HAP-1 (cell line): ENCODE measurements at regions not wholly inside any gene's neighbourhood (a gene's known extent, or its start where the extent isn't known, plus 50 kb on each side); places are given as distances from the start of the nearest gene placed in this dataset.
"Not testable (repeated sequence)": the region's sequence is repeated elsewhere in the genome, so short reads cannot be mapped to it uniquely, and the experiment has no call there.

Source experiments
- DNase-seq, 2 experiments: peaks; one replicate each; pipeline ENCODE4 v3.0.0-alpha.2; 2016 to 2020; ENCODE audit warnings: low spot score in 2 of 2
- H3K27me3 ChIP-seq: fragments of 250-450 bp; sonication (Bioruptor Pico); 2 replicates; pipeline ENCODE4 v1.5.1; 2020; ENCODE audit warnings: low read depth, mild to moderate bottlenecking, moderate library complexity
- H3K36me3 ChIP-seq: fragments of 250-450 bp; sonication (Bioruptor Pico); replicated peaks from 2 replicates; pipeline ENCODE4 v1.5.1; 2020; ENCODE audit warnings: mild to moderate bottlenecking
- H3K4me1 ChIP-seq: fragments of 250-450 bp; sonication (Bioruptor Pico); 2 replicates; pipeline ENCODE4 v1.5.1; 2020; ENCODE audit warnings: mild to moderate bottlenecking
- H3K4me3 ChIP-seq: fragments of 250-450 bp; sonication (Bioruptor Pico); 2 replicates; pipeline ENCODE4 v1.5.1; 2020; ENCODE audit warnings: mild to moderate bottlenecking, moderate library complexity
- H3K9me3 ChIP-seq: fragments of 250-450 bp; sonication (Bioruptor Pico); 2 replicates; pipeline ENCODE4 v1.5.1; 2020; ENCODE audit warnings: mild to moderate bottlenecking, moderate library complexity
- in situ Hi-C: fragments of 300-500 bp; cut with MboI; formaldehyde crosslinking; loops from 3 replicates; pipeline ENCODE4 v1.14.3; 2020; ENCODE audit warnings: low sequenced_read_pairs, inconsistent platforms, mixed read lengths

- Histone ChIP-seq H3K4me1 (no peaks in the 10 kb centered on the region), H3K9me3 (no peaks in the 10 kb centered on the region), H3K36me3 (no peaks in the 10 kb centered on the region), H3K27me3 (no peaks in the 10 kb centered on the region), H3K4me3 (no peak overlapping the region)
- in situ Hi-C loops = no loop called here
- no peak for DNase-seq
Measured at GRCh38 chr16:62853887-62854286, 817.6 kb upstream of the CDH8 start.

GRCh38 chr16:62846399-62847057 lies 810.3 kb upstream of the CDH8 start:
- DNase-seq = no peak
- Histone ChIP-seq H3K27me3 (no peaks in the 10 kb centered on the region), H3K9me3 (no peaks in the 10 kb centered on the region), H3K36me3 (no peaks in the 10 kb centered on the region), H3K4me1 (no peaks in the 10 kb centered on the region), H3K4me3 (no peak overlapping the region)
- in situ Hi-C loops = no loop called here

- peak; percentile 15 to 70 for DNase-seq
- H3K4me1 ChIP-seq = peaks cover 20% of the 10 kb centered on the region
- H3K9me3 ChIP-seq = no peaks in the 10 kb centered on the region
- no peak overlapping the region for H3K4me3 ChIP-seq
- H3K36me3 ChIP-seq = no peaks in the 10 kb centered on the region
- in situ Hi-C loops = no loop called here
- no peaks in the 10 kb centered on the region for H3K27me3 ChIP-seq
Measured at GRCh38 chr16:62832214-62832613, 796.0 kb upstream of the CDH8 start.

GRCh38 chr16:62831235-62831850 lies 795.1 kb upstream of the CDH8 start:
- H3K36me3 ChIP-seq = no peaks in the 10 kb centered on the region
- no peak overlapping the region for H3K4me3 ChIP-seq
- H3K4me1 ChIP-seq = peaks cover 20% of the 10 kb centered on the region
- no peaks in the 10 kb centered on the region for H3K9me3 ChIP-seq
- no peaks in the 10 kb centered on the region for H3K27me3 ChIP-seq
- peak in 1 of 2 experiments; percentile 48 for DNase-seq
- in situ Hi-C loops = no loop called here

DNA sequence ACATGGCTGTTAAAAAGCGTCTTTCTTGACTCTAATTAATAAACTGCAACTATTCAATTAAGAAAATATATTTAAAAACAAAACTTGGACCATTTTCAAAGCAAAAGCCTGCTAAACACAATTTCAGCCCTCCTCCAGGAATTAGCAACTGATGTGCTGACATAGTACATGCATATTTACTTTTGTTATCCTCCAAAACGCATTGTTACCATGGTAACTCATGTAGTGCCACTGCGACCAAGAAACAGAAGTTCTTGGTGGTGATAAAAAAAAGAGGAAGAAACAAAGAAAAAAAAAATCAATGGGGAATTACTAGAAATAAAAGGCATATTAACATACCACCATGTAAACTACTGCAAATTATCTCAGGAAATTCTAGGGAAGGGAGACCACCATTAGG lies 793.4 kb upstream of the CDH8 start:
- Histone ChIP-seq H3K9me3 (no peaks in the 10 kb centered on the region), H3K4me3 (no peak overlapping the region), H3K36me3 (no peaks in the 10 kb centered on the region), H3K27me3 (no peaks in the 10 kb centered on the region), H3K4me1 (peaks cover 20% of the 10 kb centered on the region)
- peak in 1 of 2 experiments; percentile 70 for DNase-seq
- in situ Hi-C loops = no loop called here

DNA sequence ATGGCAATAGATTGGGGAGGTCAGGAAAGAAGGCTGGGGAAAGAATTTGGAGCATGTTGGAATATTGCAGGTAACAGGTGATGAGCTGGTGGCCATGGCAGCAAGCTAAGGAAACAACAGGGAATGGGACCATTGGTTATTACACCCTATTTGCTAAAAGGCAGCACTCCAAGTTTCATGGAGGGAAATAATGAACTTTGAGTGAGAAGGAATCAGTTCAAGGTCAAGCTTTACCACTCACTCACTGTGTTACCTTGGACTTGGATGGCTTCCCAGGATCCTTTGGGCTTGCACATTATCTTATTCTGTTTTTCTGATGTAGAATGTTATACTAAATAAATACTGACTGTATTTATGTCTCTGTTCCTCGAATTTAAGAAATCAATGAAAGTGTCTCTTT lies 792.8 kb upstream of the CDH8 start:
- no peaks in the 10 kb centered on the region for H3K9me3 ChIP-seq
- H3K27me3 ChIP-seq = no peaks in the 10 kb centered on the region
- H3K4me3 ChIP-seq = no peak overlapping the region
- no peak for DNase-seq
- in situ Hi-C loops = no loop called here
- H3K36me3 ChIP-seq = no peaks in the 10 kb centered on the region
- peaks cover 20% of the 10 kb centered on the region for H3K4me1 ChIP-seq

DNA sequence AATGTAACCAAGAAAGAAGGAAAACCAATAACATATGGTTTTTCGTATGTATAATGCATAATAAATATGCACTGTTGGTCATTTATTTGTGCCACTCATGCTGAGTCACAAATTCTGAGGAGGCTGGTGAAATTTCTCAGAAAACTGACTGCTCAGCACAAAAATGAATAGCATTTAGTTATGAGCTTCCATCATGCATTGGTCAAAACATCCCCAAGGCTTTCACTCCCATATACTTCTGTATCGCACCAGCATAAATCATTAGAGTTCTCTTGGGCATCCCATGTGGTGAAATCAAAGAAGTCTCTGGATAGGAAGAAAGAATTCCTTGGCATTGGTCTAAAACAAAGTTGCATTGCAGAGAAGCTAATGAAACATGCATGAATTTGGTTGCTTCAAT lies 785.6 kb upstream of the CDH8 start:
- Histone ChIP-seq H3K4me1 (no peaks in the 10 kb centered on the region), H3K9me3 (peaks cover 2% of the 10 kb centered on the region; the same call in 1 of the 2 replicates), H3K27me3 (no peaks in the 10 kb centered on the region), H3K36me3 (no peaks in the 10 kb centered on the region), H3K4me3 (no peak overlapping the region)
- DNase-seq = no peak
- in situ Hi-C loops = no loop called here

GRCh38 chr16:62816971-62817519 lies 780.8 kb upstream of the CDH8 start:
- in situ Hi-C loops = no loop called here
- H3K36me3 ChIP-seq = no peaks in the 10 kb centered on the region
- DNase-seq = no peak
- no peaks in the 10 kb centered on the region for H3K27me3 ChIP-seq
- H3K4me1 ChIP-seq = no peaks in the 10 kb centered on the region
- no peak overlapping the region for H3K4me3 ChIP-seq
- H3K9me3 ChIP-seq = peaks cover 2% of the 10 kb centered on the region; the same call in 1 of the 2 replicates

GRCh38 chr16:62814891-62815290 lies 778.7 kb upstream of the CDH8 start:
- no peak overlapping the region for H3K4me3 ChIP-seq
- DNase-seq = no peak
- no peaks in the 10 kb centered on the region for H3K36me3 ChIP-seq
- H3K27me3 ChIP-seq = no peaks in the 10 kb centered on the region
- no peaks in the 10 kb centered on the region for H3K4me1 ChIP-seq
- no peaks in the 10 kb centered on the region for H3K9me3 ChIP-seq
- in situ Hi-C loops = no loop called here

DNA sequence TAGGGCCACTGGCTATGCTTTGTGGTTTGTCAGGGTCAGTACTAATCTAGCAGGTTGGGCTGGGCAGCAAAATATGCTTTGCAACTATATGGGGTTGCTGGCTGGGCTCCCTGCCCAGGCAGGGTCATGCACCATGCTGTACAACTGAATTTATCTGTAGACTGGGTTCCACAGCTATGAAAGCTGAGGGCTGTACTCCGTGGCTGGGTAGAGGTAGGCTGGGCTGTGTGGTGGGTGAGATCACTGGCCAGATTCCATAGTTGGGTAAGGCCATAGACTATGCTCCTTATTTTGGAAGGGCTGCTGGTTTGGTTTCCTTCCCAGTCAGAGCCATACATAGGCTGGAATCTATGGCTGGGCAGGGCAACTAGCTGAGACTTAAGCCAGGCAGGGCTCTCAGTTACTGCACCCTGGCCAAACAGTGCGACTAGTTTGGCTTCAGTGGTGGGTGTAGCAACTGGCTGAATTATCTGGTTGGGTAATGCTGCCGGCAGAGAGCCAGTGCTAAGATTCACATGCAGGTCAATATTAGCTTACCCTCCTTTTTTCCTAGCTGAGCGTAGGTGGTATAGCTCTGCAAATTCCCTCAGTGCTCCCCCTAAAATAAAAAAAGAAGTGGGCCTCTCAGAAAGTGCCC lies 769.1 kb upstream of the CDH8 start:
- no peaks in the 10 kb centered on the region for H3K4me1 ChIP-seq
- no peaks in the 10 kb centered on the region for H3K36me3 ChIP-seq
- no peak overlapping the region for H3K4me3 ChIP-seq
- no peaks in the 10 kb centered on the region for H3K9me3 ChIP-seq
- H3K27me3 ChIP-seq = no peaks in the 10 kb centered on the region
- DNase-seq = no peak
- in situ Hi-C loops = no loop called here

- Histone ChIP-seq H3K36me3 (no peaks in the 10 kb centered on the region), H3K9me3 (no peaks in the 10 kb centered on the region), H3K4me1 (no peaks in the 10 kb centered on the region), H3K27me3 (no peaks in the 10 kb centered on the region), H3K4me3 (no peak overlapping the region)
- in situ Hi-C loops = no loop called here
- DNase-seq = no peak
Measured at GRCh38 chr16:62794724-62795123, 758.5 kb upstream of the CDH8 start.

- in situ Hi-C loops, H3K27me3 ChIP-seq, DNase-seq, H3K4me1 ChIP-seq, H3K9me3 ChIP-seq, H3K4me3 ChIP-seq, H3K36me3 ChIP-seq: not testable (repeated sequence)
Measured at GRCh38 chr16:62780081-62780480, 743.8 kb upstream of the CDH8 start.

- Histone ChIP-seq H3K9me3 (no peaks in the 10 kb centered on the region), H3K36me3 (no peaks in the 10 kb centered on the region), H3K4me3 (no peak overlapping the region), H3K4me1 (no peaks in the 10 kb centered on the region), H3K27me3 (no peaks in the 10 kb centered on the region)
- in situ Hi-C loops = no loop called here
- no peak for DNase-seq
Measured at GRCh38 chr16:62764572-62764971, 728.3 kb upstream of the CDH8 start.

GRCh38 chr16:62760398-62760797 lies 724.2 kb upstream of the CDH8 start:
- Histone ChIP-seq H3K4me3 (no peak overlapping the region), H3K36me3 (no peaks in the 10 kb centered on the region), H3K27me3 (no peaks in the 10 kb centered on the region), H3K4me1 (peaks cover 1% of the 10 kb centered on the region), H3K9me3 (no peaks in the 10 kb centered on the region)
- in situ Hi-C loops = no loop called here
- no peak for DNase-seq
